ENCODE measurements at regions not wholly inside any gene's neighbourhood (a gene's known extent, or its start where the extent isn't known, plus 50 kb on each side); places are given as distances from the start of the nearest gene placed in this dataset.

GRCh38 chr11:70572974-70573260 lies 174.6 kb downstream of the CTTN start (continued):
- no peak for TF ChIP-seq SKIL (CRISPR knock-in tag; IDR thresholded peaks at IDR 0.05; ENCODE audit: borderline replicate concordance)
- TF ChIP-seq MXD4 (CRISPR knock-in tag; IDR thresholded peaks at IDR 0.05), result no peak
- TF ChIP-seq THRA (CRISPR knock-in tag; IDR thresholded peaks at IDR 0.05; ENCODE audit: borderline replicate concordance), result no peak
- TF ChIP-seq BATF2 (CRISPR knock-in tag; IDR thresholded peaks at IDR 0.05), result no peak
- TF ChIP-seq ZNF687 (CRISPR knock-in tag; IDR thresholded peaks at IDR 0.05), result no peak
- TF ChIP-seq ZSCAN12 (CRISPR knock-in tag; IDR thresholded peaks at IDR 0.05), result no peak
- no peak for TF ChIP-seq HMGA1 (CRISPR knock-in tag; conservative IDR thresholded peaks at IDR 0.05)
- TF ChIP-seq TRIM22 (IDR thresholded peaks at IDR 0.05), result no peak
- TF ChIP-seq ZNF24 (IDR thresholded peaks at IDR 0.05), result no peak
- no peak for TF ChIP-seq ZNF563 (CRISPR knock-in tag; IDR thresholded peaks at IDR 0.05)
- TF ChIP-seq ZMAT3 (CRISPR knock-in tag; conservative IDR thresholded peaks at IDR 0.05), result no peak
- no peak for TF ChIP-seq MEIS1 (CRISPR knock-in tag; IDR thresholded peaks at IDR 0.05; ENCODE audit: borderline replicate concordance)
- no peak for TF ChIP-seq TFE3 (CRISPR knock-in tag; IDR thresholded peaks at IDR 0.05)
- TF ChIP-seq HIVEP1 (CRISPR knock-in tag; IDR thresholded peaks at IDR 0.05), result no peak
- no peak for TF ChIP-seq RBM39 (IDR thresholded peaks at IDR 0.05; ENCODE audit: low read depth, low read length, poor library complexity, severe bottlenecking)
- no peak for TF ChIP-seq CTCF (CRISPR knock-in tag; IDR thresholded peaks at IDR 0.05)
- TF ChIP-seq ZNF557 (CRISPR knock-in tag; IDR thresholded peaks at IDR 0.05), result no peak
- no peak for TF ChIP-seq ZNF547 (CRISPR knock-in tag; IDR thresholded peaks at IDR 0.05)
